Peyer's patch (tissue), 4 donors: ENCODE measurements at regions not wholly inside any gene's neighbourhood (a gene's known extent, or its start where the extent isn't known, plus 50 kb on each side); places are given as distances from the start of the nearest gene placed in this dataset.

Experiments
- DNase-seq, 3 donors: peaks; one replicate each; pipeline ENCODE4 v3.0.0-alpha.2; 2017 to 2019
- H3K27ac ChIP-seq, 4 donors: fragments of 200-600 bp; sonication (generic); one replicate each; pipeline ENCODE4 v1.5.1; 2016 to 2019
- H3K27me3 ChIP-seq, 2 donors: fragments of 200-600 bp; sonication (generic); one replicate each; pipeline ENCODE4 v1.5.1; 2019
- H3K36me3 ChIP-seq, 3 donors: fragments of 200-600 bp; sonication (generic); one replicate each; pipeline ENCODE4 v1.5.1; 2016 to 2019
- H3K4me1 ChIP-seq, 4 donors: fragments of 200-600 bp; sonication (generic); one replicate each; pipeline ENCODE4 v1.5.1; 2016 to 2019
- H3K4me3 ChIP-seq, 4 donors: fragments of 200-600 bp; sonication (generic); 1 replicate in 3 of 4; 2 replicates in 1 of 4; pipeline ENCODE4 v1.5.1; 2016 to 2019; ENCODE audit warnings: mild to moderate bottlenecking in 1 of 4
- H3K9me3 ChIP-seq, 4 donors: fragments of 200-600 bp; sonication (generic); one replicate each; pipeline ENCODE4 v1.5.1; 2016 to 2019; ENCODE audit warnings: mild to moderate bottlenecking in 1 of 4
- POLR2A ChIP-seq, 2 donors: fragments of 450-650 bp; IDR thresholded peaks; one replicate each; pipeline ENCODE4 v1.5.1; 2017; ENCODE audit warnings: antibody characterized with exemption in 2 of 2, mild to moderate bottlenecking in 2 of 2, moderate library complexity in 2 of 2
- TF ChIP-seq, protein P1 (sequence below), 6 experiments: fragments of 450-650 bp in 4 of 6; fragments of 200-600 bp in 2 of 6; sonication (generic) in 1 of 6; IDR thresholded peaks; one replicate each; pipeline ENCODE4 v1.5.1; 2017 to 2019; ENCODE audit warnings: antibody characterized with exemption in 6 of 6, mild to moderate bottlenecking in 3 of 6, moderate library complexity in 1 of 6

DNA sequence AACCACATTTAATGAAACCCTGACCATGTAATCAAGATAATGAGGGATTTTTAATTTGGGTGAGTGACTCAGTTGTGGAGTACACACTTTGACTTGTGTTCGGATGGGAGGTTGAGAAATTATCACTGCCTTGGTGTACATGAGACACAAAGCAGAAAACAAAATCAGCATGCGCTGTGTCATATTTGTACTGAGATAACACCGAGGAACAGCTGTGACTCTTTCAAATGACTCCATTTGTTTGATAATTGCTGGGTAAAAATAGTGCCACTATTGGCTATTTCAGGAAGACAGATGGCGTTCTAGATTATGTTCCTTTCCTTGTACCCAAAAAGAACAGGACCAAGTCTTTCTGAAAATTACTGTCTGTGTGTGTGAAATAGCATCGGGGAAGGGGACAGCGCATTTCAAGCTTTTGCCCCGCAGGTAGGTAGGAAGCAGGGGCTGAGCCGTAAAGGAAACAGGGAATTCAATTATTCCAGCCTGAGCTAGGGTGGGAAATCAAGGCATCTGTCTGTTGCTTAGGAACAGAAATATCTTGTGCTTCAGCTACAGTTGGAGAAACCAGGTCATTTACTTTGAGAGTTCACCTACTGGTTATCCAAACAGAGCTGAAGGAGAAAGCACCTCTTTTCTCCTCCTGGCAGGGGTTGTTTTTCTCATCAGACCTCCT, 114.3 kb downstream of the SNAPC1 start:
- H3K36me3 ChIP-seq, result no peaks in the 10 kb centered on the region
- H3K27me3 ChIP-seq, result no peaks in the 10 kb centered on the region
- no peaks in the 10 kb centered on the region for H3K9me3 ChIP-seq
- no peak overlapping the region for H3K4me3 ChIP-seq
- no peak for DNase-seq
- H3K27ac ChIP-seq, result no peak overlapping the region
- TF ChIP-seq, protein P1, sequence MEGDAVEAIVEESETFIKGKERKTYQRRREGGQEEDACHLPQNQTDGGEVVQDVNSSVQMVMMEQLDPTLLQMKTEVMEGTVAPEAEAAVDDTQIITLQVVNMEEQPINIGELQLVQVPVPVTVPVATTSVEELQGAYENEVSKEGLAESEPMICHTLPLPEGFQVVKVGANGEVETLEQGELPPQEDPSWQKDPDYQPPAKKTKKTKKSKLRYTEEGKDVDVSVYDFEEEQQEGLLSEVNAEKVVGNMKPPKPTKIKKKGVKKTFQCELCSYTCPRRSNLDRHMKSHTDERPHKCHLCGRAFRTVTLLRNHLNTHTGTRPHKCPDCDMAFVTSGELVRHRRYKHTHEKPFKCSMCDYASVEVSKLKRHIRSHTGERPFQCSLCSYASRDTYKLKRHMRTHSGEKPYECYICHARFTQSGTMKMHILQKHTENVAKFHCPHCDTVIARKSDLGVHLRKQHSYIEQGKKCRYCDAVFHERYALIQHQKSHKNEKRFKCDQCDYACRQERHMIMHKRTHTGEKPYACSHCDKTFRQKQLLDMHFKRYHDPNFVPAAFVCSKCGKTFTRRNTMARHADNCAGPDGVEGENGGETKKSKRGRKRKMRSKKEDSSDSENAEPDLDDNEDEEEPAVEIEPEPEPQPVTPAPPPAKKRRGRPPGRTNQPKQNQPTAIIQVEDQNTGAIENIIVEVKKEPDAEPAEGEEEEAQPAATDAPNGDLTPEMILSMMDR (IDR thresholded peaks at IDR 0.05), result no peak
- TF ChIP-seq POLR2A (IDR thresholded peaks at IDR 0.05), result no peak
- no peaks in the 10 kb centered on the region for H3K4me1 ChIP-seq

DNA sequence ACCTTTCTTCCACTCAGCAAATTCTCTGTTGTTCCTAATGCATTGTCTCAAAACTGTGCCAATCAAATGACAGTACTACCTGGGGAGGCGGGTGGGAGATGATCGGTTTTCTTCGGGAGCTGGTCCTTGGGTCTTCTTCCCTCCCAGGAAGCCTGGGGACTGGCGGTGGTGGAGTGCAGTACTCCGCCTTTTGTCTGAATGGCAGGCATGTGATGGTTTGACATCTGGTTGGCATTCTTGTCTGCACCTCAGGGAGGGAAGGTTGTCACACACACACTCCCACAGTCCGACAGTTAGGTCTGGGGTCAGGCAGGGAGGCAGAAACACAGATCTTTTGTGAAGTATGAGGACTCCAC, 114.8 kb downstream of the SNAPC1 start:
- Histone ChIP-seq H3K27me3 (no peaks in the 10 kb centered on the region), H3K36me3 (no peaks in the 10 kb centered on the region), H3K9me3 (no peaks in the 10 kb centered on the region), H3K4me3 (no peak overlapping the region), H3K4me1 (no peaks in the 10 kb centered on the region), H3K27ac (no peak overlapping the region)
- DNase-seq, result no peak
- TF ChIP-seq POLR2A (IDR thresholded peaks at IDR 0.05), result no peak
- TF ChIP-seq, protein P1 (IDR thresholded peaks at IDR 0.05), result no peak

DNA sequence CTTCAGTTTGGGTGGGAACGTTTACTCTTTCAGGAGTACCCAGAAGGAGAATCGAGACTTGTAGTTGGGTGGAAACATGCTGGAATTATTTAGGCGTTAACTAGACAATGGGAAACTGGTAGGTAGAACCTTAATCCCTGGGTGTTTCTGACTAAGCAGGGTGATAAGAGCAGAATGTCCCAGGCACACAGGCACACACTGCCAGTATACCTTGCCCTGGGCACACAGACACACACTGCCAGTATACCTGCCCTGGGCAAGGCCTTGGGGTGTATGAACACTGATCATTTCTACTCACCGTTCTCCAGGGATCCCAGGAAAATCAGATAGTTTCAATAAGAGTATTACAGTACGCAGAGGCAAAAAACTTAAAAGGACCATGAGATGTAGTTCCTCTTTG, 115.5 kb downstream of the SNAPC1 start:
- Histone ChIP-seq H3K4me3 (no peak overlapping the region), H3K4me1 (no peaks in the 10 kb centered on the region), H3K36me3 (no peaks in the 10 kb centered on the region), H3K27ac (no peak overlapping the region), H3K9me3 (no peaks in the 10 kb centered on the region), H3K27me3 (no peaks in the 10 kb centered on the region)
- no peak for DNase-seq
- no peak for TF ChIP-seq POLR2A (IDR thresholded peaks at IDR 0.05)
- TF ChIP-seq, protein P1 (IDR thresholded peaks at IDR 0.05), result no peak

DNA sequence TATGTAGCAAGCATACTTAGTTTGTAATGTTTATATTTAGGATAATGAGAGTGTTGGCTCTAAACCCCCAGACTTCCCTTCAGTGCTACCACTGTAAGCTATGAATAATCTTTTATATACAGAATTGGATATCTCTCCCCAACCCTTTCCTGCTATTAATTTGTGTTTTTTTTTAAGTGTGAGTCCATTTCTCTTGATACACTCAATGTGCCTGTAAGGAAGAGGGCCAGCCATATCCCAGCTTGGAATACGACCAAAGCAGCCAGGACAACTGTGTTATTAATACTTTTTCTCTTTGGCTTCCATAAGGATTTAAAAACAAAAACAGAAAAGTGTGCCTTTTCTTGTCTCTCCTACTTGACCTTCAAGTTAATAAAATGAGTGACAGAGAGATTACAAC, 116.7 kb downstream of the SNAPC1 start:
- Histone ChIP-seq H3K27ac (no peak overlapping the region), H3K4me3 (no peak overlapping the region), H3K27me3 (no peaks in the 10 kb centered on the region), H3K4me1 (no peaks in the 10 kb centered on the region), H3K36me3 (no peaks in the 10 kb centered on the region), H3K9me3 (no peaks in the 10 kb centered on the region)
- no peak for TF ChIP-seq POLR2A (IDR thresholded peaks at IDR 0.05)
- TF ChIP-seq, protein P1 (IDR thresholded peaks at IDR 0.05), result no peak
- DNase-seq, result no peak

DNA sequence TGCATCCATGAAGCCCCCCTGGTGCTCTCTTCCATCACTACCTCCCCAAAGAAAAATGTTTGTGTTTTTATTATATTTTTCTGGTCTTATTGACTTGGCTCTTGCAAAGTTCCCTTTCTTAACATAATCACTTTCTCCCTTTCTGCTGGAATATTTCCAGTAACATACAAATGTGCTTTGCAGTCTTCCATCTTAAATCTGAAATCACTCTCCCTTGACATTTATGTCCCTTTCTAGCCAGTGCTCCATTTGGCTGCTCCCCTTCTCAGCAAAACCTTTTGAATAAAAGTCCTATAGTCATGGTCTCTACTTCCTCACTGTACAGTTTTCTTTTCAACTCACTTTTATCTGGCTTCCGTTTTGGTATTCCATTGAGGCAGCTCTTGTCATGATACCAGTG, 118.8 kb downstream of the SNAPC1 start:
- DNase-seq, result no peak
- H3K27ac ChIP-seq, result no peak overlapping the region
- H3K4me1 ChIP-seq, result no peaks in the 10 kb centered on the region
- no peaks in the 10 kb centered on the region for H3K27me3 ChIP-seq
- no peaks in the 10 kb centered on the region for H3K36me3 ChIP-seq
- no peaks in the 10 kb centered on the region for H3K9me3 ChIP-seq
- H3K4me3 ChIP-seq, result no peak overlapping the region
- TF ChIP-seq, protein P1 (IDR thresholded peaks at IDR 0.05), result no peak
- TF ChIP-seq POLR2A (IDR thresholded peaks at IDR 0.05), result no peak

DNA sequence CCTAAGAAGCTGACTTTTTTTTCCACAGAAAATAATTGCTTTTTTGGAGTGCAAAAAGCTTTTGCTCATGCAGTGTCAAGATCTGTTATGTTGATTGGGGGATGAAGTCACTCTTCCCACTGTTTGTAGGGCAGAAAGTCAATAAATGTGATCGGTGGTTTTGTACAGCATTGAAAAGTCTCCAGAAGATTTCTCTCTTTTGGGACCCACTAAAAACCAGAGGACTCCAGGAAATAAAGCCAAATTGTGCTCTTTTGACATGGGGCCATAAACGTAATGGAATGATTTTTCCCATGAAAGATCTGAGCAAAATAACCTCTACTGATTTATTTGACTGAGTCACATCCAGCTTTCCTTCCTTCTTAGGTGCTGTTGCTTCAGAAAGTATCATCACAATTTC, 122.5 kb downstream of the SNAPC1 start:
- no peaks in the 10 kb centered on the region for H3K9me3 ChIP-seq
- H3K36me3 ChIP-seq, result no peaks in the 10 kb centered on the region
- no peak overlapping the region for H3K4me3 ChIP-seq
- no peak overlapping the region for H3K27ac ChIP-seq
- H3K4me1 ChIP-seq, result no peaks in the 10 kb centered on the region
- no peaks in the 10 kb centered on the region for H3K27me3 ChIP-seq
- DNase-seq, result no peak
- no peak for TF ChIP-seq POLR2A (IDR thresholded peaks at IDR 0.05)
- TF ChIP-seq, protein P1 (IDR thresholded peaks at IDR 0.05), result no peak
